GM18909 (cell line): ENCODE measurements at regions not wholly inside any gene's neighbourhood (a gene's known extent, or its start where the extent isn't known, plus 50 kb on each side); places are given as distances from the start of the nearest gene placed in this dataset.

Experiments used
- ATAC-seq: cut with Tn5 transposase; IDR thresholded peaks from one replicate; pipeline ENCODE4 v1.9.1; 2021; ENCODE audit warnings: mild to moderate bottlenecking; ENCODE audit not compliant: unreplicated experiment, poor library complexity

DNA sequence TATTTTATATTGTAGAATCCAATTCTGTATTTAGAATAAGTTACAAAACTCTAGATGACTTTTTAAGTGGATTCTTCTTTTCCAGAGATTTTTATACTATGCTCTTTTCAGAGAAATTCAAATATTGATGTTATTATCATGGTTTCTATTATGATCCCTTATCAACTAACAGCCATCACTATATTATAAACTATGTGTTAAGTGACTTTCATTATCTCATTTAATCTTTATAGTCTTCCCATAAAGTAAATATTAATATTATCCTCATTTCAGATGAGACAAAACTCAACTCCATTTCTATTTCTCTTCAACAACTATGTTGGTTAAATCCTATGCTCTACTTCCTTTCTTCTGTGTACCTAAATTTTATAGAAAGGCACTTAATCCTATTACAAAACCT lies 132.6 kb downstream of the ANKRD50 start:
- no peak for ATAC-seq

GRCh38 chr4:124583797-124584196 lies 128.7 kb downstream of the ANKRD50 start:
- no peak for ATAC-seq

- ATAC-seq, result no peak
These were observed 122.7 kb downstream of the ANKRD50 start for GRCh38 chr4:124589786-124590185.

GRCh38 chr4:124590480-124590879 lies 122.1 kb downstream of the ANKRD50 start:
- ATAC-seq, result no peak

- ATAC-seq, result no peak
These were observed 120.9 kb downstream of the ANKRD50 start for GRCh38 chr4:124591637-124592036.

GRCh38 chr4:124593494-124593893 lies 119.0 kb downstream of the ANKRD50 start:
- ATAC-seq, result no peak

DNA sequence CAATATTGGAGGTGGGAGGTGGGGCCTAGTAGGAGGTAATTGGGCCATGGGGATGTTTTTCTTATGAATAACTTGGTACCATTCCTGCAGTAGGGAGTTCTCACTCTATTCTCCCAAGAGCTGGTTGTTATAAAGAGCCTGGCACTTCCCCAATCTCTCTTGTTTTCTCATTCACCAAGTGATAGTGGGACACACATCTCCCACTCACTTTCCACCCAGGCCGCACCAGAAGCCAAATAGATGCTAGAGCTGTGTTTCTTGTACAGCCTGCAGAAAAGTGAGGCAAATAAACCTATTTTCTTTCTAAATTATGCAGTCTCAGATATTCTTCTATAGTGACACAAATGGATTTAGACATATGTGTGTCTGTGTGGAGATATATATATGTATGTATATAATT lies 117.6 kb downstream of the ANKRD50 start:
- ATAC-seq, result no peak

DNA sequence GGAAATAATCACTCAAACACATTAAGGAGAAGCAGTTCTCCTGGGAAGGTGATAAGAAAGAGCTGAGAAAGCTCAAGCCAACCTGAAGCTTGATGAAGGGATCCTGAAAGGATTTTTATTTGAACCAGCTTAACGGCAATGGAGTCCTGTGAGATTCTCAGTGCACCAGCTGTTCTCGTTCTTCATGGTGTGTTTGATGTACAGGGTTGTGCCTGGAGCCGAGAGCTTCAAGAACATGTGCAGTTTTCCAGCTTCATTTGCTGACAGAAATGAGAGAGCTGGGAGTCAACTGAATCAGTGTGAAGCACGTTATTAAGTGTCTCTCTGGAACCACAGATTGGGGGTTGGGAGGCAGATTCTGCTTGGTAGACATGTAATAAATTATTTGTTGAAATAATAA lies 115.7 kb downstream of the ANKRD50 start:
- ATAC-seq, result no peak

GRCh38 chr4:124610211-124610610 lies 102.3 kb downstream of the ANKRD50 start:
- ATAC-seq, result no peak
